ENCODE measurements at regions not wholly inside any gene's neighbourhood (a gene's known extent, or its start where the extent isn't known, plus 50 kb on each side); places are given as distances from the start of the nearest gene placed in this dataset.

DNA sequence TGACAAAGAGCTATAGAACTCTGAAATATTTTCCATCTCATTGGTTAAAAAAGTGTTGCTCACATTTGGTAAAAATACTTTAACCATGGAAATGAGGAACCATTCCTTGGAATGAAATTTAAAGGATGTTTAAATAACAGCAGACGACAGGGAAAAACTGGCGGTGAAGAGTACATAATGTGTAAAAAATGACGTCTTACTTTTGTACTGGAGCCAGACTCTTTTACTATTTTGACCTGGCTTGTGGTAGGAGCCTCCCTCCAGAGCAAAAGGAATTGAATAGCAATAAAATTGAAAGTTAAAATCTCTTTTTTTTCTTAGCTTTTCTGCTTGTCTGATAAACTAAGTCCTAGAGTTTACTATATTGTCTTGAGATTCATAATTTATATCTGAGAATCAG is 426.2 kb upstream of the KLHL1 start:
- H3K9me3 ChIP-seq = no peaks in the 10 kb centered on the region
- Mint-ChIP-seq H3K36me3 (no peaks in the 10 kb centered on the region), H3K4me1 (no peaks in the 10 kb centered on the region), H3K9me3 (peaks cover 5 to 7% (median 7%) of the 10 kb centered on the region in 3 donors), H3K27ac (no peak overlapping the region), H3K4me3 (no peak overlapping the region), H3K27me3 (no peaks in the 10 kb centered on the region)
- ChIA-PET POLR2A (interaction anchor here in 1 of 2 donors (0.7 kb wide), 1 partner anchor 1593 kb away, joined by 3 read pairs; no protein-coding TSS in a partner anchor), CTCF (no interaction called here)
- no peak overlapping the region for H3K27ac ChIP-seq (ENCODE audit: low read length)
- no peaks in the 10 kb centered on the region for H3K27me3 ChIP-seq (replicated peaks in 1 of 2; ENCODE audit: control insufficient read depth in 2 of 2, extremely low read depth in 1 of 2, insufficient read depth in 2 of 2, low read length in 1 of 2)
- no peak for ATAC-seq (replicated peaks in 1 of 4)
- no CpG with 5 or more reads among the region's 3 CpGs for WGBS (ENCODE audit: insufficient coverage)
- no peaks in the 10 kb centered on the region for H3K36me3 ChIP-seq (ENCODE audit: control insufficient read depth in 2 of 2, extremely low read depth in 1 of 2, insufficient read depth in 1 of 2, low read length in 1 of 2)
- H3K4me1 ChIP-seq (ENCODE audit: control insufficient read depth in 1 of 2, extremely low read depth in 1 of 2, insufficient read depth in 2 of 2, low read length in 2 of 2) = no peaks in the 10 kb centered on the region
- no peak for DNase-seq
- no peak overlapping the region for H3K4me3 ChIP-seq (ENCODE audit: control insufficient read depth in 1 of 2, extremely low read depth in 1 of 2, low read length in 1 of 2)

DNA sequence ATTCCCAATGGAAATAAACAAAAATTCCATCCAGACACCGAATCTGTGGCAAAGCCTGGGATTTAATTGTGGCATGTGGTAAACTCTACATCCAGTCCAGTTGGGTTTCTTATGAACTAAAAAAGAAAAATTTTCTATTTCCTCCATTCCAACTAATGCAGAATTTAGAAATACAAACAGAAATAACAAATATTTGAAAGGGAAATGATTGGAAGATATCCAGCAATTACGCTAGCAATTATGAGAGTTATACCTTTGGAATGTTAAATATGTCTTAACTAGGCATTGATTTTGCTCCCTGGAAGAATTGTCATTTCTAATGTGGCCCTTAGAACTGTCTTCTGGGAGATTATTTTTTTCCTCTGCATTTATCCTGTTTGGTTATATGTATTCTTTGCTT is 421.4 kb upstream of the KLHL1 start:
- no peaks in the 10 kb centered on the region for H3K27me3 Mint-ChIP-seq
- Histone ChIP-seq H3K4me1 (ENCODE audit: control insufficient read depth in 1 of 2, extremely low read depth in 1 of 2, insufficient read depth in 2 of 2, low read length in 2 of 2) (no peaks in the 10 kb centered on the region), H3K27ac (ENCODE audit: low read length) (no peak overlapping the region), H3K4me3 (ENCODE audit: control insufficient read depth in 1 of 2, extremely low read depth in 1 of 2, low read length in 1 of 2) (no peak overlapping the region), H3K36me3 (ENCODE audit: control insufficient read depth in 2 of 2, extremely low read depth in 1 of 2, insufficient read depth in 1 of 2, low read length in 1 of 2) (no peaks in the 10 kb centered on the region), H3K9me3 (no peaks in the 10 kb centered on the region), H3K27me3 (replicated peaks in 1 of 2; ENCODE audit: control insufficient read depth in 2 of 2, extremely low read depth in 1 of 2, insufficient read depth in 2 of 2, low read length in 1 of 2) (no peaks in the 10 kb centered on the region)
- no peaks in the 10 kb centered on the region for H3K36me3 Mint-ChIP-seq
- H3K27ac Mint-ChIP-seq = no peak overlapping the region
- no peak for DNase-seq
- H3K4me3 Mint-ChIP-seq = no peak overlapping the region
- ATAC-seq (replicated peaks in 1 of 4) = no peak
- H3K9me3 Mint-ChIP-seq = peaks cover 4 to 7% (median 7%) of the 10 kb centered on the region in 3 donors
- H3K4me1 Mint-ChIP-seq = no peaks in the 10 kb centered on the region
- ChIA-PET CTCF (no interaction called here), POLR2A (no interaction called here)
- WGBS (ENCODE audit: insufficient coverage) = no CpG with 5 or more reads among the region's 2 CpGs

DNA sequence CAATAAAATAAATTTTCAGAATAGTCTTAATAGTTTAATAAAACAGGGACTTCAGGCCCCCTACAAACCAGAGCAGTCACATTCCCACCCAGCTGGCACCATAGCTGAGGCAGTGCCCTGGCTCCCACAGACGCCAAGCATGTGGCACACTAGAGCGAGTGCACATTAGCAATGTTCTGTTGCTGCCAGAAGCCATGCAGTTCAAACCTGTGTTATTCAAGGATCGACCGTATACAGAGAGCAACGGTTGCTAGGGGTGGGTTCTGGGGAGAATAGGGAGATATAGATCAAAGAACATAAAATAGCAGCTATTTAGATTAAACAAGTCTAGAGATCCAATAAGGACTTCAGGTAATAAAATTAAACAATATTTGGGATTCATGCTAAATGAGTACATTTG is 419.3 kb upstream of the KLHL1 start:
- ChIA-PET POLR2A (no interaction called here), CTCF (no interaction called here)
- Mint-ChIP-seq H3K4me1 (no peaks in the 10 kb centered on the region), H3K9me3 (peaks cover 7 to 10% (median 10%) of the 10 kb centered on the region in 3 donors), H3K36me3 (no peaks in the 10 kb centered on the region), H3K4me3 (no peak overlapping the region), H3K27ac (no peak overlapping the region), H3K27me3 (no peaks in the 10 kb centered on the region)
- Histone ChIP-seq H3K4me3 (ENCODE audit: control insufficient read depth in 1 of 2, extremely low read depth in 1 of 2, low read length in 1 of 2) (no peak overlapping the region), H3K36me3 (ENCODE audit: control insufficient read depth in 2 of 2, extremely low read depth in 1 of 2, insufficient read depth in 1 of 2, low read length in 1 of 2) (no peaks in the 10 kb centered on the region), H3K9me3 (no peaks in the 10 kb centered on the region), H3K4me1 (ENCODE audit: control insufficient read depth in 1 of 2, extremely low read depth in 1 of 2, insufficient read depth in 2 of 2, low read length in 2 of 2) (no peaks in the 10 kb centered on the region), H3K27ac (ENCODE audit: low read length) (no peak overlapping the region), H3K27me3 (replicated peaks in 1 of 2; ENCODE audit: control insufficient read depth in 2 of 2, extremely low read depth in 1 of 2, insufficient read depth in 2 of 2, low read length in 1 of 2) (no peaks in the 10 kb centered on the region)
- no peak for ATAC-seq (replicated peaks in 1 of 4)
- WGBS (ENCODE audit: insufficient coverage) = 83% methylated on average over 2 of the region's 5 CpGs
- DNase-seq = no peak

GRCh38 chr13:70523622-70524021 is 415.4 kb upstream of the KLHL1 start:
- DNase-seq (no peak), ATAC-seq (replicated peaks in 1 of 4) (no peak)
- Mint-ChIP-seq H3K4me3 (no peak overlapping the region), H3K36me3 (no peaks in the 10 kb centered on the region), H3K4me1 (no peaks in the 10 kb centered on the region), H3K27ac (no peak overlapping the region), H3K27me3 (no peaks in the 10 kb centered on the region), H3K9me3 (peaks cover 10 to 12% (median 10%) of the 10 kb centered on the region in 3 donors)
- Histone ChIP-seq H3K9me3 (no peaks in the 10 kb centered on the region), H3K4me1 (ENCODE audit: control insufficient read depth in 1 of 2, extremely low read depth in 1 of 2, insufficient read depth in 2 of 2, low read length in 2 of 2) (no peaks in the 10 kb centered on the region), H3K27ac (ENCODE audit: low read length) (no peak overlapping the region), H3K4me3 (ENCODE audit: control insufficient read depth in 1 of 2, extremely low read depth in 1 of 2, low read length in 1 of 2) (no peak overlapping the region), H3K36me3 (ENCODE audit: control insufficient read depth in 2 of 2, extremely low read depth in 1 of 2, insufficient read depth in 1 of 2, low read length in 1 of 2) (no peaks in the 10 kb centered on the region), H3K27me3 (replicated peaks in 1 of 2; ENCODE audit: control insufficient read depth in 2 of 2, extremely low read depth in 1 of 2, insufficient read depth in 2 of 2, low read length in 1 of 2) (no peaks in the 10 kb centered on the region)
- no CpG with 5 or more reads among the region's 2 CpGs for WGBS (ENCODE audit: insufficient coverage)
- POLR2A ChIA-PET = no interaction called here
- CTCF ChIA-PET = no interaction called here

DNA sequence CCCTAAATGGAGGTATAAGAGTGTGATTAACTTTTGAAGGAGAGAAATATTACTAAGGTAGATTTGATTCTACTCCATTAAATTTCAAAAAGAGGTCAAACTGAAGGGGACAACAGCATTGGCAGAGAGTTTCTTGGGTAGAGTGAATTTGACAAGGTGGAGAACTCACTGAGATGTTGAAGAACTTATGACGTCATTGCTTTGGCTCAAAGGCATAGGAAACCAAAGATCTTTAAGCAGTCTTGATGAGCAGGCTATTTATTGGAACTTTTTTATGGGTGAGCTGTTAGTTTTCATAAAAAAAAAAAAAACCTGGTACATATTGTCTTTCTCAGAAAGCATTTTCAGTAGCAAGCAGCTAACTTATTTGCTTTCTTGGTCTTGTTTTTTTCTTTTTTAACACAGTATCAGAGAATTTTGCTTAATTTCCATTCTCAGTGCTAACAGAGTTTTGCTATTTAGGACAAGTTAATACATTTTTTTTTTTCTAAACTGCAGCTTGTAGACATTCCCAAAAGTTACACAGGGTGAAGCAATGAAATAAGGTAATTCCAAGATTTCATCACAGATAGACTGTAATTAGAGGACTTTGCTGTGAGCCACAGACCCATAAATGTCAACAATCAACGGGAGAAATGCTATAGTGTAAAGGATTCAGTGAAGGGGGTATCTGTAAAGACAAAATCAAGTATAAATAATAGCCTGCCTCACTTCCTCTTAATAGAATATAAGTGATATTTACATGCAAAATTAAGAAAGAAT is 412.2 kb upstream of the KLHL1 start:
- H3K27ac Mint-ChIP-seq = no peak overlapping the region
- CTCF ChIA-PET = no interaction called here

GRCh38 chr13:70518081-70518480 is 409.8 kb upstream of the KLHL1 start:
- Histone ChIP-seq H3K4me3 (ENCODE audit: control insufficient read depth in 1 of 2, extremely low read depth in 1 of 2, low read length in 1 of 2) (no peak overlapping the region), H3K9me3 (no peaks in the 10 kb centered on the region), H3K27ac (ENCODE audit: low read length) (no peak overlapping the region), H3K27me3 (replicated peaks in 1 of 2; ENCODE audit: control insufficient read depth in 2 of 2, extremely low read depth in 1 of 2, insufficient read depth in 2 of 2, low read length in 1 of 2) (no peaks in the 10 kb centered on the region), H3K36me3 (ENCODE audit: control insufficient read depth in 2 of 2, extremely low read depth in 1 of 2, insufficient read depth in 1 of 2, low read length in 1 of 2) (no peaks in the 10 kb centered on the region), H3K4me1 (ENCODE audit: control insufficient read depth in 1 of 2, extremely low read depth in 1 of 2, insufficient read depth in 2 of 2, low read length in 2 of 2) (no peaks in the 10 kb centered on the region)
- no CpG with 5 or more reads among the region's 2 CpGs for WGBS (ENCODE audit: insufficient coverage)
- H3K4me3 Mint-ChIP-seq = no peak overlapping the region
- H3K9me3 Mint-ChIP-seq = peaks cover 2 to 16% (median 5%) of the 10 kb centered on the region in 3 donors
- DNase-seq (no peak), ATAC-seq (replicated peaks in 1 of 4) (no peak)
- H3K4me1 Mint-ChIP-seq = no peaks in the 10 kb centered on the region
- ChIA-PET CTCF (no interaction called here), POLR2A (no interaction called here)
- no peak overlapping the region for H3K27ac Mint-ChIP-seq
- no peaks in the 10 kb centered on the region for H3K36me3 Mint-ChIP-seq
- no peaks in the 10 kb centered on the region for H3K27me3 Mint-ChIP-seq

More for the DNA sequence above, 412.2 kb upstream of the KLHL1 start:
- H3K27me3 ChIP-seq (replicated peaks in 1 of 2; ENCODE audit: control insufficient read depth in 2 of 2, extremely low read depth in 1 of 2, insufficient read depth in 2 of 2, low read length in 1 of 2) = no peaks in the 10 kb centered on the region
- DNase-seq = no peak
- Mint-ChIP-seq H3K27me3 (no peaks in the 10 kb centered on the region), H3K9me3 (peaks cover 5 to 17% (median 6%) of the 10 kb centered on the region in 3 donors), H3K4me1 (no peaks in the 10 kb centered on the region), H3K4me3 (no peak overlapping the region), H3K36me3 (no peaks in the 10 kb centered on the region)
- H3K27ac ChIP-seq (ENCODE audit: low read length) = no peak overlapping the region
- H3K9me3 ChIP-seq = no peaks in the 10 kb centered on the region
- no peaks in the 10 kb centered on the region for H3K36me3 ChIP-seq (ENCODE audit: control insufficient read depth in 2 of 2, extremely low read depth in 1 of 2, insufficient read depth in 1 of 2, low read length in 1 of 2)
- POLR2A ChIA-PET = no interaction called here
- no peak overlapping the region for H3K4me3 ChIP-seq (ENCODE audit: control insufficient read depth in 1 of 2, extremely low read depth in 1 of 2, low read length in 1 of 2)
- H3K4me1 ChIP-seq (ENCODE audit: control insufficient read depth in 1 of 2, extremely low read depth in 1 of 2, insufficient read depth in 2 of 2, low read length in 2 of 2) = no peaks in the 10 kb centered on the region
- no peak for ATAC-seq (replicated peaks in 1 of 4)
- WGBS (ENCODE audit: insufficient coverage) = 80% methylated on average over 1 of the region's 2 CpGs
